ENCODE measurements at regions not wholly inside any gene's neighbourhood (a gene's known extent, or its start where the extent isn't known, plus 50 kb on each side); places are given as distances from the start of the nearest gene placed in this dataset.

DNA sequence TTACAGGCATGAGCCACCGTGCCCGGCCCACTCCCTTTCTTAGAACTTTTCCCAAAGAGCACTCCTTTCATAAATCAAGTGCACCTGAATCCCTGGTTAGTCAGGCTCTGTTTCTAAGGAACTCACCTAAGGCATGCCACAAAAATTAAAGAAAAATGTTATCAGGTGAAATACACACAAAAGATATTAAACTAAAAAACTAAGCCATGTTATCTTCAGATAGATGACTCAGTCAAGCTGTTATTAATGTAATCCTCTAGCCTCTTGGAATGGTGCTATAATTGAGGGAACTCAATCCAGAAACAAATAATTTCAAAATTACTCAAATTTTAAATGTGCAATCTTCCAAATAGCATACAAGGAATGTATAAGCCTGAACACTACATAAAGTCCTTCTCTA is 83.0 kb downstream of the TENT5A start:
- TF ChIP-seq, protein P1, sequence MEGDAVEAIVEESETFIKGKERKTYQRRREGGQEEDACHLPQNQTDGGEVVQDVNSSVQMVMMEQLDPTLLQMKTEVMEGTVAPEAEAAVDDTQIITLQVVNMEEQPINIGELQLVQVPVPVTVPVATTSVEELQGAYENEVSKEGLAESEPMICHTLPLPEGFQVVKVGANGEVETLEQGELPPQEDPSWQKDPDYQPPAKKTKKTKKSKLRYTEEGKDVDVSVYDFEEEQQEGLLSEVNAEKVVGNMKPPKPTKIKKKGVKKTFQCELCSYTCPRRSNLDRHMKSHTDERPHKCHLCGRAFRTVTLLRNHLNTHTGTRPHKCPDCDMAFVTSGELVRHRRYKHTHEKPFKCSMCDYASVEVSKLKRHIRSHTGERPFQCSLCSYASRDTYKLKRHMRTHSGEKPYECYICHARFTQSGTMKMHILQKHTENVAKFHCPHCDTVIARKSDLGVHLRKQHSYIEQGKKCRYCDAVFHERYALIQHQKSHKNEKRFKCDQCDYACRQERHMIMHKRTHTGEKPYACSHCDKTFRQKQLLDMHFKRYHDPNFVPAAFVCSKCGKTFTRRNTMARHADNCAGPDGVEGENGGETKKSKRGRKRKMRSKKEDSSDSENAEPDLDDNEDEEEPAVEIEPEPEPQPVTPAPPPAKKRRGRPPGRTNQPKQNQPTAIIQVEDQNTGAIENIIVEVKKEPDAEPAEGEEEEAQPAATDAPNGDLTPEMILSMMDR (conservative IDR thresholded peaks at IDR 0.05) = no peak
- no peak for TF ChIP-seq ZFX (IDR thresholded peaks at IDR 0.05)
